ENCODE measurements at regions not wholly inside any gene's neighbourhood (a gene's known extent, or its start where the extent isn't known, plus 50 kb on each side); places are given as distances from the start of the nearest gene placed in this dataset.

DNA sequence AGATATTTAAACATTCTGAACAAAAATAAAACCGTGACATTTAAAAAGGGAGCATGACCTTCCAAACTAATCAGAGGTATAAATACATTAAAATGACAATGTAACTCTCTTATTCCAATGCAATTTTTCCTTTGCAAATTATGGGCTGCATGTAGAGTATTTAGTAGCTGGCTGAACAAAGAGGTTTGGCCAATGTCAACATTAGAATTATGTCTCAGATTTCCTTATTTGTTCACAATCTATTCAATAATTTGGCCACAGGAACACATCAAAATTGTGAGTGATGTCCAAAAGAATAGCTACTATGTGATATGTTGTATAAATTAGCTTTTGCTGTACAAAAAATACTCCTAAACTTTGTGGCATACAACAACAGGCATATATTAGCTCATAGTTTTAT is 580.0 kb upstream of the MARCKS start (continued):
- TF ChIP-seq, protein P1, sequence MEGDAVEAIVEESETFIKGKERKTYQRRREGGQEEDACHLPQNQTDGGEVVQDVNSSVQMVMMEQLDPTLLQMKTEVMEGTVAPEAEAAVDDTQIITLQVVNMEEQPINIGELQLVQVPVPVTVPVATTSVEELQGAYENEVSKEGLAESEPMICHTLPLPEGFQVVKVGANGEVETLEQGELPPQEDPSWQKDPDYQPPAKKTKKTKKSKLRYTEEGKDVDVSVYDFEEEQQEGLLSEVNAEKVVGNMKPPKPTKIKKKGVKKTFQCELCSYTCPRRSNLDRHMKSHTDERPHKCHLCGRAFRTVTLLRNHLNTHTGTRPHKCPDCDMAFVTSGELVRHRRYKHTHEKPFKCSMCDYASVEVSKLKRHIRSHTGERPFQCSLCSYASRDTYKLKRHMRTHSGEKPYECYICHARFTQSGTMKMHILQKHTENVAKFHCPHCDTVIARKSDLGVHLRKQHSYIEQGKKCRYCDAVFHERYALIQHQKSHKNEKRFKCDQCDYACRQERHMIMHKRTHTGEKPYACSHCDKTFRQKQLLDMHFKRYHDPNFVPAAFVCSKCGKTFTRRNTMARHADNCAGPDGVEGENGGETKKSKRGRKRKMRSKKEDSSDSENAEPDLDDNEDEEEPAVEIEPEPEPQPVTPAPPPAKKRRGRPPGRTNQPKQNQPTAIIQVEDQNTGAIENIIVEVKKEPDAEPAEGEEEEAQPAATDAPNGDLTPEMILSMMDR (conservative IDR thresholded peaks at IDR 0.05; ENCODE audit: low read depth in 2 of 2), result no peak
- TF ChIP-seq STAT1 (IDR thresholded peaks at IDR 0.05; ENCODE audit: unreplicated experiment), result no peak

DNA sequence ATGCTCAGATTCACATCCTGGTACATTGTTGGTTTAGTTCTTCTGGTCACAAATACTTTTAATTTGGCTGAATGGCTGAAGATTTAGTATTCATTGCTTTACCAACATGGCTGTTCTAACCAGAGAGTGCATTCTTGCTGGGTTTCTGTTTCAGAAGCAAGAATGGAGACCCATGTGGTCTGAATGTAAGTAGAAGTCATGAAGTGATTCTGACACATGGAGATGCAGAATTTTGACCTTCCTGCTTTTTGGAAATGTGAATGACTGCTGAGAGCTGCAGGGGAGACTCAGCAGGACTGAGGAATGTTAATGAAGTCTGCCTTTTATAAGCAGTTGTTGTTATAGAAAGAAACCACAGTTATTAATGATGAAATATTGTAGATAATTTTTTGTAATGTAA is 576.1 kb upstream of the MARCKS start:
- ATAC-seq, result peak; percentile 56
- H3K27me3 Mint-ChIP-seq (ENCODE audit: insufficient read depth, low read depth, poor library complexity), result peaks cover 2% of the 10 kb centered on the region
- H3K9me2 ChIP-seq (ENCODE audit: insufficient read depth), result peaks cover 6% of the 10 kb centered on the region; the same call in 1 of the 2 replicates

More for the DNA sequence above, 576.1 kb upstream of the MARCKS start:
- H3K79me2 ChIP-seq (replicated peaks; ENCODE audit: insufficient read depth), result no peaks in the 10 kb centered on the region
- no peak overlapping the region for H3K4me3 ChIP-seq
- TF ChIP-seq, protein P2, sequence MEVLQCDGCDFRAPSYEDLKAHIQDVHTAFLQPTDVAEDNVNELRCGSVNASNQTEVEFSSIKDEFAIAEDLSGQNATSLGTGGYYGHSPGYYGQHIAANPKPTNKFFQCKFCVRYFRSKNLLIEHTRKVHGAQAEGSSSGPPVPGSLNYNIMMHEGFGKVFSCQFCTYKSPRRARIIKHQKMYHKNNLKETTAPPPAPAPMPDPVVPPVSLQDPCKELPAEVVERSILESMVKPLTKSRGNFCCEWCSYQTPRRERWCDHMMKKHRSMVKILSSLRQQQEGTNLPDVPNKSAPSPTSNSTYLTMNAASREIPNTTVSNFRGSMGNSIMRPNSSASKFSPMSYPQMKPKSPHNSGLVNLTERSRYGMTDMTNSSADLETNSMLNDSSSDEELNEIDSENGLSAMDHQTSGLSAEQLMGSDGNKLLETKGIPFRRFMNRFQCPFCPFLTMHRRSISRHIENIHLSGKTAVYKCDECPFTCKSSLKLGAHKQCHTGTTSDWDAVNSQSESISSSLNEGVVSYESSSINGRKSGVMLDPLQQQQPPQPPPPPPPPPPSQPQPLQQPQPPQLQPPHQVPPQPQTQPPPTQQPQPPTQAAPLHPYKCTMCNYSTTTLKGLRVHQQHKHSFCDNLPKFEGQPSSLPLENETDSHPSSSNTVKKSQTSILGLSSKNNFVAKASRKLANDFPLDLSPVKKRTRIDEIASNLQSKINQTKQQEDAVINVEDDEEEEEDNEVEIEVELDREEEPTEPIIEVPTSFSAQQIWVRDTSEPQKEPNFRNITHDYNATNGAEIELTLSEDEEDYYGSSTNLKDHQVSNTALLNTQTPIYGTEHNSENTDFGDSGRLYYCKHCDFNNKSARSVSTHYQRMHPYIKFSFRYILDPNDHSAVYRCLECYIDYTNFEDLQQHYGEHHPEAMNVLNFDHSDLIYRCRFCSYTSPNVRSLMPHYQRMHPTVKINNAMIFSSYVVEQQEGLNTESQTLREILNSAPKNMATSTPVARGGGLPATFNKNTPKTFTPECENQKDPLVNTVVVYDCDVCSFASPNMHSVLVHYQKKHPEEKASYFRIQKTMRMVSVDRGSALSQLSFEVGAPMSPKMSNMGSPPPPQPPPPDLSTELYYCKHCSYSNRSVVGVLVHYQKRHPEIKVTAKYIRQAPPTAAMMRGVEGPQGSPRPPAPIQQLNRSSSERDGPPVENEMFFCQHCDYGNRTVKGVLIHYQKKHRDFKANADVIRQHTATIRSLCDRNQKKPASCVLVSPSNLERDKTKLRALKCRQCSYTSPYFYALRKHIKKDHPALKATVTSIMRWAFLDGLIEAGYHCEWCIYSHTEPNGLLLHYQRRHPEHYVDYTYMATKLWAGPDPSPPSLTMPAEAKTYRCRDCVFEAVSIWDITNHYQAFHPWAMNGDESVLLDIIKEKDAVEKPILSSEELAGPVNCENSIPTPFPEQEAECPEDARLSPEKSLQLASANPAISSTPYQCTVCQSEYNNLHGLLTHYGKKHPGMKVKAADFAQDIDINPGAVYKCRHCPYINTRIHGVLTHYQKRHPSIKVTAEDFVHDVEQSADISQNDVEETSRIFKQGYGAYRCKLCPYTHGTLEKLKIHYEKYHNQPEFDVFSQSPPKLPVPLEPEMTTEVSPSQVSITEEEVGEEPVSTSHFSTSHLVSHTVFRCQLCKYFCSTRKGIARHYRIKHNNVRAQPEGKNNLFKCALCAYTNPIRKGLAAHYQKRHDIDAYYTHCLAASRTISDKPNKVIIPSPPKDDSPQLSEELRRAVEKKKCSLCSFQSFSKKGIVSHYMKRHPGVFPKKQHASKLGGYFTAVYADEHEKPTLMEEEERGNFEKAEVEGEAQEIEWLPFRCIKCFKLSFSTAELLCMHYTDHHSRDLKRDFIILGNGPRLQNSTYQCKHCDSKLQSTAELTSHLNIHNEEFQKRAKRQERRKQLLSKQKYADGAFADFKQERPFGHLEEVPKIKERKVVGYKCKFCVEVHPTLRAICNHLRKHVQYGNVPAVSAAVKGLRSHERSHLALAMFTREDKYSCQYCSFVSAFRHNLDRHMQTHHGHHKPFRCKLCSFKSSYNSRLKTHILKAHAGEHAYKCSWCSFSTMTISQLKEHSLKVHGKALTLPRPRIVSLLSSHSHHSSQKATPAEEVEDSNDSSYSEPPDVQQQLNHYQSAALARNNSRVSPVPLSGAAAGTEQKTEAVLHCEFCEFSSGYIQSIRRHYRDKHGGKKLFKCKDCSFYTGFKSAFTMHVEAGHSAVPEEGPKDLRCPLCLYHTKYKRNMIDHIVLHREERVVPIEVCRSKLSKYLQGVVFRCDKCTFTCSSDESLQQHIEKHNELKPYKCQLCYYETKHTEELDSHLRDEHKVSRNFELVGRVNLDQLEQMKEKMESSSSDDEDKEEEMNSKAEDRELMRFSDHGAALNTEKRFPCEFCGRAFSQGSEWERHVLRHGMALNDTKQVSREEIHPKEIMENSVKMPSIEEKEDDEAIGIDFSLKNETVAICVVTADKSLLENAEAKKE (CRISPR knock-in tag; IDR thresholded peaks at IDR 0.05), result peak; percentile 90
- TF ChIP-seq STAT1 (IDR thresholded peaks at IDR 0.05; ENCODE audit: unreplicated experiment), result no peak
- no peaks in the 10 kb centered on the region for H3K36me3 ChIP-seq (ENCODE audit: insufficient read depth)
- peaks cover 10% of the 10 kb centered on the region; the same call in 2 of the 3 replicates for H3K9me3 Mint-ChIP-seq
- peaks cover 24% of the 10 kb centered on the region for H3K4me1 Mint-ChIP-seq
- no peaks in the 10 kb centered on the region for H3K27me3 ChIP-seq (ENCODE audit: insufficient read depth)
- H2AFZ ChIP-seq, result no peak overlapping the region
- H3K4me3 Mint-ChIP-seq, result peak overlapping the region; percentile 18; the same call in 1 of the 3 replicates
- no peaks in the 10 kb centered on the region for H3F3A ChIP-seq (replicated peaks; ENCODE audit: low read depth)
- H3K4me1 ChIP-seq (ENCODE audit: insufficient read depth), result peaks cover 21% of the 10 kb centered on the region
- H4K20me1 ChIP-seq (replicated peaks; ENCODE audit: insufficient read depth), result no peaks in the 10 kb centered on the region
- H3K27ac Mint-ChIP-seq, result peak overlapping the region; percentile 81; the same call in 1 of the 2 replicates
- 0 out of 2 replicates have a peak overlapping the region, but pooled peaks have one; percentile 4 for H3K4me2 ChIP-seq
- no peak for DNase-seq (ENCODE audit: low spot score)
- H3K27ac ChIP-seq (ENCODE audit: low read depth), result peak overlapping the region; percentile 21; the same call in 1 of the 2 replicates
- H3K36me3 Mint-ChIP-seq (ENCODE audit: low read depth), result peaks cover 10% of the 10 kb centered on the region
